Glomerular endothelial cell (primary cell): ENCODE measurements at regions not wholly inside any gene's neighbourhood (a gene's known extent, or its start where the extent isn't known, plus 50 kb on each side); places are given as distances from the start of the nearest gene placed in this dataset.
"Not testable (repeated sequence)": the region's sequence is repeated elsewhere in the genome, so short reads cannot be mapped to it uniquely, and the experiment has no call there.

Experiments used
- DNase-seq: peaks from one replicate; pipeline ENCODE4 v3.0.0-alpha.2; 2011; ENCODE audit warnings: low read depth, low spot score; ENCODE audit errors: extremely low read depth

DNA sequence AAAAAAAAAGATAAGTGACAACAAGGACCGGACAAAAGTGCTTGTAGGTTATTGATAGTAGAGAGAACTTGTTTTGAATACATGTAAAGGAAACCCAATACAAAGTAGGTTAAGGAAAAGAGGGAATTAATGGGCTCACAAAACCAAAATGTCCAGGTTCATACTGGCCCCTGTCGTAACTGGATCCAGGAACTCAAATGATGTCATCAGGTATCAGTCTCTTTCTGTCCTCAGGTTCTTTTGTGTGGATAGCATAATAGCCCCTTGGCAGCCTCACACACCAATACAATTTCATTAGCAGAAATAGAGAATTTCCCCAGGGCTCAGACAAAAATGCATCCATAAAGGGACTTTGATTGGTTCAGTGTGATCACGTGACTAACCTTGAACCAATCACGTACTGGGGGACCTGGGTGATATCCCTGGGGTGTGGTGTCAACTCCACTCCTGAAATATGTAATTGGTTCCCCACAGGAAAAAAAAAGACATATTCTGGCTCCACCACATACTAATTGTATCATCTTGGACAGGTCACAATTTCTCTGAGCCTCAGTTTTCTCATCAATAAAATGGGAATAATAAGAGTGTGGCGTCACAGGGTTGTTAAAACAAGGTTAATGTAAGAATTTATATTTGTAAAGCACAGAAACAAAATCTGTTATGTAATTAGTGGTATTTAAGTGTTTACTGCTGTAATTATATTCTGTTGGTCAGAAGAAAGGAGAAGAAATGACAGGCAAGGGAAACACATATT, 174.8 kb downstream of the PDGFRA start:
- no peak for DNase-seq

DNA sequence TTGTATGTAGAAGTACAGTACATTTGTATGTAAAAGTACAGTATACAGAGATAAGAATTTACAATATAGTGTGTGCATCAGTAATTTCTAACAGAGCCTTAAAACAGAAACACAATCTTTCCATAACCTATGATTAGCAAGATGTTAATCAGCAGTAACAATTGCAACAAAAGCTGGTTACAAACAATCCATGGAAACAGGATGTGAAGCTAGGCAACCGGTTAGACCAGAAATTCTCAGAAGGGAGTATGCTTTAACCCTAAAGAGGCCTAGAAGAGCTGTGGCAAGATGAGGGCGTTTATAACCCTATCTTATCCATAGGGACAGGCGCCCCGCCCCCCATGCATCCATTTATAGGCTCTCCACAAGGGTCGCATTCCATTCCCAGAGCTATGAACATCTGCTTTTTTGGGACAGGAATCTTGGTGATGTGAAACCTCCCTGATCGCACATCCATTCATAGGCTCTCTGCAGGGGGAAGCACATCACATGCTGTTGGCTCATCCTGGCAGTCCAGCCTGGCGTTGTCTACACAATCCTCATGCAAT, 180.3 kb downstream of the PDGFRA start:
- DNase-seq = not testable (repeated sequence)

DNA sequence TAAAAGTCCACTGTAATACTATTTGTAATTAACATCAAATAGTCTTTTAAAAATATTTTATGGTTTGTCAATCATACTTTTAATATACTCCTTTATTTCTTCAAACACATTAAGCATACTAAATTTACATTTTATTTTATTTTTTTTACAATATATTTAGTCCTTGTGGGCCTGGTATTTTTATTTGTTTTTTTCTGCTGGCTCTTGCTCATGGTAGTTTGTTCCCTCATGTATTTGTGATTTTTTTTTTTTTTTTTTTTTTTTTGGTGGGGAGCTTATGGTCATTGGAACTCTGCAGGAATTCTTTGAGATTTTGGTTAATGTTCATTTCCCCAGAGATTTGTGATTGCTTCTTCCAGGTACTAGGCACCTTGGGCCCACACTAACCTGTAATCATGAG, 185.5 kb downstream of the PDGFRA start:
- no peak for DNase-seq

DNA sequence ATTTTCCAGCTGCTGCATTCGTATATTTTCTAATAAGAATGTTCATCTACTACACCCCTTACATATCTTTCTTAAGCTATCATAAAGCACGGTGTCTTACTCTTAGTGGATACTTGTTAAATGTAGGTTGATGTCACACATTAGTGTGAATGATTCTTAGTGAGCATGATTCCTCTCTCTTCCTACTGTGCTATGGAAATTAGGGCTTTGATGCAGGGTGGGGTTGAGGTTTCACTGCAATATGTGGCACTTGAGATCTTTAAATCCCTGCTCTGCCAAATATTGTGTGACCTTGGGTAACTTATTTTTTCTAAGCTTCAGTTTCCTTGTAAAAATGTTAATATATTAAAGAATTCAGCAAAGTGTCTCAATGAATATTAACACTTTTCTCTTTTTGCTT, 188.4 kb downstream of the PDGFRA start:
- DNase-seq = no peak

DNA sequence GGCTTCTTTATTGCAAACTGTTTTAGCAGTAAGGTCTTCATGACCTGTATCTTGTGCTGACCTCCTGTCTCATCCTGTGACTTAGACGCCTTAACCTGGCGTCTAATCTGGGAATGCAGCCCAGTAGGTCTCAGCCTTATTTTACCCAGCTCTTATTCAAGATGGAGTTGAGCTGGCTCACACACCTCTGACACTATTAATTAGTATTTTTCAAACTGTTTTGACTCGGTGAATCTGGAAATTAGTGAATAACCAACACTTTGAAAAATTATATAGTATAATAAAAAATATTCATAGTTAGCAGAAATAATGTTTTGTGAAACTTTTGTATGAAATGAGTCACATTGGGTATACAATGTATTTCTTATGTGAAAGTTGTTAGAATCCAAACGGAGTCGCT, 189.4 kb downstream of the PDGFRA start:
- DNase-seq = no peak

DNA sequence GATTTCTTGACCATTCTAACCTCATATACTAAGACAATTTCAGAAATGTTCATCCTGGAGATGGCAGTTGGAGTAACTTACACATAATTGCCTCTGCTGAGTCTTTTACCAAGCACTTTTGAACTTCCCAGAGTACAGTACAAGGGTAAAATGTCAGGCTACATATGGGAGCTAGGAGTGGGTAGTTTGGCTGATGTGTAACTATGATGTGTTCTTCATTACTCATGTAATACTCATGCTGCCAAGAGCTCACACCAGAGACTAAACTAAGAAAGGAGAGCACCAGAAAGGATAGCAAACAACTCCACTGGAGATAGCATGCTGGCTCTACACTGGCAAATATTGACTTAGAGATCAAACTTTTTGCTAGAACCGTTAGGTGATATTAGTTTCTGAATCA, 194.0 kb downstream of the PDGFRA start:
- no peak for DNase-seq

DNA sequence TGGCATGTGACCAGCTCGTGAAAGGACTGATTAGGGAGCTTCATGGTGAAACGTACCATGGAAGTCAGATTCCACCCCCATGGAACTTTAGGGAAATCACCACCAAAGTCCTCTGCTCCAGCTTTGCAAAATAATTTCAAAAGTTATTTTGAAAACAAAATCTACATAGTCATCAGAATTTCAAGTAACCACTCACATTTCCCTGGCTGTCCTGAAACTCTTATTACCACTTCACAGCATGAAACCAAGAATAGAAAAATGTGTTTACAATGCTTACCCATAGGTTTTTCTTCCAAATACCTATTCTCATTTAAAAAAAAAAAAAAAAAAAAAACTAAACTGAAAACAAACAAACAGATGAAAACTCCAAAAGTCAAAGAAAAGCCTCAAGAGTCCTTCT, 198.7 kb downstream of the PDGFRA start:
- DNase-seq = no peak

DNA sequence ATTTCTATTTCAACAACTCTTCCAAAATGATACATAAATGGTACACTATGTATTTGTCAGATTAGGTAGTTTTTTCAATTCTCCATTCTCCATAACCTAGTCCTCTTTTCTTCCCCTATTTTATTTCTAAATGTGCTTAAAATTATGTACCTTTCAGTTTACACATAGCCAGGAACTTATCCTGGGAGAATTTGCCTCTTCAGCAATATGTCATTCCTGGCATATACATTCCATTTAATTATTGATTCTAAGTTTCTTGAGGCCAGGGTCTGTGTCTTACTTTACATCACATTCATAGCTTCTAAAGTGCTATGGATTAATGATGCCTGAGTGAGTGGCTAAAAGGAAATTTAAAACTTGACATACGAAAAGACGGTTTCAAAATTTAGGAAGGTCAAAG, 199.8 kb downstream of the PDGFRA start:
- no peak for DNase-seq

DNA sequence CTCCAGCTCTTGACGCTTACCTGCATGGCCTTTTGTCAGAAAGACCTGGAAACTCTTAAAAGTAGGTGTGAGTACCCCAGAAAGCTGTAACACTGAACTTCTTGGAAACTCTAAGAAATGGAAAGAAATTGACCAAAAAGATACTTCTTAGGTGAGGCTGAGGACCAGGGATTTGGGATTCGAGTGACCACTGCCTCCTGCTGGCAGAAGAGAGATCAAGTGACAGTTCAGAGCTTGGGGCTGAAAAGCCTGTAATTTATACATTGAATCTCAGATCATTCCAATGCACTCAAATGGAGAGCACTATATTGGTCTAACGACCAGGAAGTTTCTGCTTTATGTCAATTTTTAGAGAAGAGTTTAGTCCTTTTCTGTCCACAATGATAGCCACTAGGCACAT, 204.6 kb downstream of the PDGFRA start:
- no peak for DNase-seq

DNA sequence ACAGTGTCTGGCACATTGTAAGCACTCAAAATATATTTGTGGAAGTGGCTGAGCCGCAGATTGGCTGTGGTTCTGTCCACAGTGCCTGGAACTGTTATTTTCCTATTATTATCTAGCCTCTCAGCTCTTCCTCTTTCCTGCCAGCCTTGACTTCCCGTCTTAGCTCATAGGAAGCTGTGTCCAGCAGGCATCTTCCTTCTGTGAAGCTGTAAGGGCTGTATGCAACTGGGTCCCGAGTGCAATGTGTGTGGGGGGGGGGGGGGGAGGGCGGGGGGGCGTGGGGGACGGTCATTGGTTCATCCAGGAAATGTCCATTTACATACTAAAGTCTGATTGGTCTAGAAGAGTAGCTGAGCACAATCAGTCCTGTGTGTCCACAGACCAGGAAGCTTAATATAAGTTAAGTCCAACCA, 210.7 kb downstream of the PDGFRA start:
- DNase-seq = peak; percentile 42

DNA sequence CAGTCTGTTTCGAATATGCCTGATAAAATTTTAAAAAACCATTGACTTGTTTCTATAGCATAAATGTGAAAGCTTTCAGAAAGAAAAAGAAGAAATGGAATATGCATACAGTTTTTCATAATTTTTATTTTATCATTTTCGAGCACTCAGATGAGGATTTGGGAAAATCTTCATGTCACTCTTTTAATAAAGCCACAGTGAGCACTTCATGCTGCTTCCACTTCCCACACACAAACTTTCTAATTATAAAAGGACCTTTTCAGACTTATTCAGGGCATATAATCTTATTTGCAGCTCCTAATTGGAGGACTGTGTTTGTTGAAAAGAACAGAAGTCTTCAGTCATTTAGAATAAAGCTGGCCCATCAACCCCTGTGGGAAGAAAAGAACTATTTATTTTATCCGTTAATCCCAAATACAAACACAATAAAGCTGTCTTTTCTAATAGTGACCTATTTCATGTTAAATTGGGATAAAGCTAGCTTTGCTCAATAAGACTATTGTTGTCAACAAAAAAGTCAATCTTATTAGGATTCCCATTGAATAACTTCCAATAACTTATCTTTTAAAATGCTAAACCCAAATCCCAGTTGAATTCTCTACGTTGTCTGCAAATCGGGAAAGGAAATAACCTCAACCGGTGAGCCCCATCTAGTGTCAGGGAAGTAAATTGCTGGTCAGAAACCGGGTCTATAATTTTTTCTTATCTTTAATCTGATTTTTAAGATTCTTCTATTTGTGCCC, 211.5 kb downstream of the PDGFRA start:
- no peak for DNase-seq

DNA sequence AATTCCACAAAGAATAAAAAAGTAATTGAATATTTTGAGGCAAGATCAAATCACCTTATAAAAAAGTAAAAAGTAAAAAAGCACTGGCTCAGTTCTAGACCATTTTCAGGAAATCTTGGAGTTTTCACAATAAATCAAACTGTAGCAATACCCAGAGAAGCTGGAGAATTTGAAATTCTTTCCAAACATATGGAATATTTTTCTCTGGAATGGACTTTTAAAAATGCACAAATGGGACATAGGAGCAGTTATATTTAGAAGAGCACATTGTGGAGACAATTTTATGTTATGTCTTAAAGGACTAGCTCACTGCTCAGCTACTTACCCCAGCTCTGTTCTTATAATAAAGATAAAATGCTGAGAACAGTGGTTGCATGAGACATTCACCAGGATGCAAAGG, 211.9 kb upstream of the KIT start:
- no peak for DNase-seq

DNA sequence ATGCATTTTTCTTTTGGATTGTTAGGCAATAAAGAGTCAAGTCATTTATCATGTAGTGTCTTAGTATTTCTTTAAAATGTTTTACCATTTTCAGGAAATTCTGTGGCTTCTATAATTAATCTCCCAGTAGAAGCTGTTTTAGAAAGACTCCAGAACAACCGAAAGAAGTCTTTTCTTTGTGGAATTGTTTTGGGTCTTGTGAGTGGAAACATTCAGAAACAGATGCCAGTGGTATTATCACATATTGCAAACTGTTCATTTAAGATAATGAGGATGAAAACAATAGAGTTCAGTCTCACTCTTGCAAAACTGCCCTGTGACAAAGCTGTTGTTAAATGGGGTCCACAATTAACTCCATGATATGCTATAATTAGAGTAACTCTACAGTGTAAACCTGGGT, 211.2 kb upstream of the KIT start:
- no peak for DNase-seq

DNA sequence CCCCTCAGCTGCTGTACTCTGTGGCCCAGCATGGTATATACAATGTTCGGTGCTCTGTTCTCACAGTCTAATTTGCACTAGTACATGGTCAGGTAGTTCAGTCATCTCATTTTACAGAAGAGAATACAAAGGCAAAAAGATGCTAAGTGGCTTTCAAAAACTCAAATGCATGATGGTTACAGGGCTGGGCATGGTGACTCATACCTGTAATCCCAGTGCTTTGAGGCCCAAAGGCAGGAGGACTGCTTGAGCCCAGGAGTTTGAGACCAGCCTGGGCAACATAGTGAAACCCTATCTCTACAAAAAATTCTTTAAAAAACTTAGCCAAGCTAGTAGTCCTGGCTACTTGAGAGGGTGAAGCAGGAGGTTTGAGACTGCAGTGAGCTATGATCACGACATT, 210.5 kb upstream of the KIT start:
- DNase-seq = no peak

DNA sequence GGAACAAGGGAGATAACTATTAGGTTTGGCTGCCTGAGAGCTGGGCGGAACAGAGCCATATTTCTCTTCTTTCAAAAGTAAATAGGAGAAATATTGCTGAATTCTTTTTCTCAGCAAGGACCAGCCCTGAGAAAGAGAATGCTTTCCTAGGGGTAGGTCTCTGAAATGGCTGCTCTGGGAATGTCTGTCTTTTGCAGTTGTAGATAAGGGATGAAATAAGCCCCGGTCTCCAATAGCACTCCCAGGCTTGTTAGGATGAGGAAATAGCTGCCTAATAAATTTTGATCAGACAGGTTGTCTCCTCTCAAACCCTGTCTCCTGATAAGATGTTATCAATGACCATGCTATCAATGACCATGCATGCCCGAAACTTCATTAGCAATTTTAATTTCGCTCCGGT, 207.8 kb upstream of the KIT start:
- DNase-seq = no peak

DNA sequence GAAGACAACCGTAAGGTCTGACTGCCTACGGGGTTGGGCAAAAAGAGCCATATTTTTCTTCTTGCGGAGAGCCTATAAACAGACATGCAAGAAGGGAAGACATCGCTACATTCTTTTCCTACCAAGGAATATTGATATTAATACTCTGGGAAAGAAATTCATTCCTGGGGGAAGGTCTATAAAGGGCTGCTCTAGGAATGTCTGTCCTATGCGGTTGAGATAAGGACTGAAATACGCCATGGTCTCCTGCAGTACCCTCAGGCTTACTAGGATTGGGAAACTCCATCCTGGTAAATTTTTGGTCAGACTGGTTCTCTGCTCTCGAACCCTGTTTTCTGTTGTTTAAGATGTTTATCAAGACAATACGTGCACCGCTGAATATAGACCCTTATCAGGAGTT, 190.8 kb upstream of the KIT start:
- not testable (repeated sequence) for DNase-seq

DNA sequence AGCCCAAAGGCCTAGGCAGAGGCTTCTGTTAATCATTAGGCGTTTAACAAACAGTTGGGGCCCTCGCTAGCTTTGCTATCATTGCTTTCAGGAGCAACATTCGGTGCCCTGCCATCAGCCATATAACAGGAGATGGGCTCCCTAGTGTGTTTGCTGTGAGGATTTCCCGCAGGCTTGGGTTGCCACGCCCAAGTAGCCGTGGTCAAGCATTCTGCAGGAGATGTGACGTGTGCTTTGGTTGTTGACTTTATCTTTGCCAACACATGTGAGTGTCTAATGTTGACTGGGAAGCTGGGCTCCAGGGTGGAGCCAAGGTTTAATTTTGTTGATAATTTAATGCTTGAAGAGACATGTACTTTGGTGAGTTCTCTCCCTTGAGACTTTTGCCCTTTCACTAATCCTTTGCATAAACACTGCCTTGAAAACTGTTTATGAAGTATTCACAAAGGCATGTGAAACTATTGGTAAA, 184.6 kb upstream of the KIT start:
- no peak for DNase-seq

DNA sequence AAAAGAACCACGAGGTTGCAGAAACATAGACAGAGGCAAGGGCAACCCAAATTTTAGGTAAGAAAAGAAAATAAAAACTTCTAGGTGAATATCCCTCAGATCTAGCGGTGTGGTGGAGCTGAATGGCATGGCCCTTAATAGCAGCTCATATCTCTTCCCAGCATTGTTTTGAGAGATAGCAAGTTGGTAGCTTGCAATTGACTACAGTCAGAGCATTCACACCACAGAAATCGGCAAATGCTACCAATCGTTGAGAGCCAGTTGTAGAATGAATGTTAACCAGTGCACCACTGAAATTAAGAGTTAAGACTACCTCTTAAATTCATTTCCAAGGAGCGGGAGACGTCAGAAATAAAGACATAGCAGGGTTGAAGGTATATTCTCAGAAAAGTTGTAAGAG, 184.0 kb upstream of the KIT start:
- DNase-seq = no peak

DNA sequence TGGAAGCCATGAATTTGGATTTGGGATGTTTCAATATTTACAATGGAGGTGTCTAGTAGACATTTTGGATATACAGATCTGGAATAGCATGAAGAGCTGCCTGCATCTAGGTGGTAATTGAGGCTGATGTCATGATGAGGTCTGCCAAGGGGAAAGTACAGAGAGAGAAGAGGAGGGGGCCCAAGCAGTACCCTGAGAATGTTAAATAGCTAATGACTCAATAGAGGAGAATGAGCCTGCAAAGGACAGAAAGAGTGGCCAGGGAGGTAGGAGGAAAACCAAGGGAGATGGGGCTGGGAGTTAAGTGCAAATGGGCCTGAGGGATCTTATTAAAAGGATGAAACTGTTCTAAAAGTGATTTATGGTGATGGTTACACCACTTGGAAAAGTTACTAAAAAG, 182.2 kb upstream of the KIT start:
- no peak for DNase-seq

DNA sequence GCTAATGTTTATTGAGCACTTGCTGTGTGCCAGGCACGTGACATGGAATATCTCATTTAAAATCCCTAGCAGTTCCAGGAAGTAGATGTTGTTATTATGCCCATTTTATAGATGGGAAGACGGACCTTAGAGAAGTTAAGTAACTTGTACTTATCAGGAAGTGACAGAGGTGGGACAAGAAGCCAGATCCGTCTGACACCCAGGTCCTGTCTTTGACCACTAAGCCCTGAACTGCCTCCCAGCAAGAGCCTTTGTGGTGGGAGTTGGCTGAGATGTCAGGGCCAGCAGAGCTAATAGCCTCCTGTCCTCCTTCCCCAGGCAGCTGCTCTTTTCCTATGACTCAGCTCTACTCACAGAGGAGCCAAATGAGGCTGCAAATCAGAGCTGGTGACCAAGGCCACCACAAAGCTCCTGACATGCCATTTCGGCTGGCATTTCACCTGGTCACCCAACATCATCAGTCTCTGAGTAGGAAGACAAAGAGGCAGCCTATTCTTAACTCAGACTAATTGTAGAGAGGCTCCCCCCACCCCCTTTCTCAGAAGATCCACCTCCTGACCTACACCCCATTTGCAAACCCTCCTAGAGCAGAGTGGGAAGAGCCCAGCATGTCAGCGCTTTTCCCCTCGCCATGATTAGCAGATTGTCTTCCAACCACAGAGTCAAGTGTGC, 175.1 kb upstream of the KIT start:
- DNase-seq = no peak

DNA sequence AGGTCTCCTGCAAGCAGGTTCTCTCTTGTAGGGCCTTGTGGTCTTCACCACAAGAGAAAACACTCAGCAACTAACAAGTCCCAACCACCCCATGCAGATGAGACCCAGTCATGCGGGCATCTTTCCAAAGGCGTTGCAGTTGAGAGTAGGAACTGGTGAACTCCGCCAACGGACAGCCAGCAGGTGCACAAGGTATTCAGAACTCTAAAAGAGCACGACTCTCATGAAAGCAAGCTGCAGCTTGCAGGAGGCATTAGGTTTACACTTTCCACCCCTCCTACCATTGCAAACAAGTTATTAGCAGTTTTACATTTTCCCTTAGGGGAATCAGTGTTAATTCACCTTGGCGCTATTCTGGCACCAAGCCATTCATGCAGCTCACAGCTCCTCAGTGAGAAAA, 173.4 kb upstream of the KIT start:
- no peak for DNase-seq

DNA sequence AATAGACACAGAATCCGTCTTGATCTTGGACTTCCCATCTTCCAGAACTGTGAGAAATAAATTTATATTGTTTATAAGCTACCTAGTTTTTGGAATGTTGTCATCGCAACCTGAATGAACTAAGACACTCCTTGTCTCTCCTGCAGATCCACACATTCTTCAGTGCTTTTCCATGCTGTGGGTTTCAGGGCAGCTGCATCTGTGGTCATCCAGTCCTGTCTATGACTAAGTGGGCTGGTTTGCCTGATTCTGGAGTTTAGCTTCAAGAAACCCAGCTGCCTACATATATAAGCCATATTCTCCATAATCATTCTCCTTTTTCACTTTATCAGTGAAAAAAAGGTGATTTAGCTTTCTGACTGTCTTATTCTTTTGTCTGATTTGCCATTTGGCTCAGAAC, 170.3 kb upstream of the KIT start:
- DNase-seq = no peak
